HPDE6-E6E7 (cell line): ENCODE measurements at regions not wholly inside any gene's neighbourhood (a gene's known extent, or its start where the extent isn't known, plus 50 kb on each side); places are given as distances from the start of the nearest gene placed in this dataset.
"Not testable (repeated sequence)": the region's sequence is repeated elsewhere in the genome, so short reads cannot be mapped to it uniquely, and the experiment has no call there.

Experiments used
- DNase-seq: peaks from one replicate; pipeline ENCODE4 v3.0.0; 2011; ENCODE audit warnings: missing footprints; ENCODE audit errors: extremely low spot score

GRCh38 chr11:130979386-130979972, 63.2 kb upstream of the SNX19 start:
- peak; percentile 15 for DNase-seq

GRCh38 chr11:130980071-130980862, 64.0 kb upstream of the SNX19 start:
- no peak for DNase-seq

GRCh38 chr11:130984241-130984640, 68.0 kb upstream of the SNX19 start:
- DNase-seq, result not testable (repeated sequence)

GRCh38 chr11:130992788-130993187, 76.5 kb upstream of the SNX19 start:
- no peak for DNase-seq

GRCh38 chr11:130994043-130994442, 77.8 kb upstream of the SNX19 start:
- no peak for DNase-seq

DNA sequence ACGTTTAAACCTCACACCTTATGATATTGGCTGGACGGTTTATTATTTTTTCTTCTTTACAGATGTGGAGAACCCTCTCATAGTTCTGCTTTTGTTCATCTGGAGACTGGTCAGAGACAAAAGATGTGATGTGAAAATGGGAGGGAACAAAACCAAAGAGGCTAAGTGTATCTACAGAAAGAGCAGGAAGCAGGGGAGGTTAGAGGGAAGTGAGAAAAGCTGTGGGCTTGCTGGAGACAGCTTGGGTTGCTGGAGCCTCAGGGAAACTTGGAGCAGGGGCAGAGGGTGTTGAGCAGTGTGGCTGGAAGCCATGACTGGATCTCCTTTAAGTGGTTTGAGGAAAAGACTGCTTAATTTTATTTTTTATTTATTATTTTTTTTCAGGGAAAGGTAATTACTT, 79.0 kb upstream of the SNX19 start:
- DNase-seq, result no peak

GRCh38 chr11:130997278-130997677, 81.0 kb upstream of the SNX19 start:
- DNase-seq, result no peak

DNA sequence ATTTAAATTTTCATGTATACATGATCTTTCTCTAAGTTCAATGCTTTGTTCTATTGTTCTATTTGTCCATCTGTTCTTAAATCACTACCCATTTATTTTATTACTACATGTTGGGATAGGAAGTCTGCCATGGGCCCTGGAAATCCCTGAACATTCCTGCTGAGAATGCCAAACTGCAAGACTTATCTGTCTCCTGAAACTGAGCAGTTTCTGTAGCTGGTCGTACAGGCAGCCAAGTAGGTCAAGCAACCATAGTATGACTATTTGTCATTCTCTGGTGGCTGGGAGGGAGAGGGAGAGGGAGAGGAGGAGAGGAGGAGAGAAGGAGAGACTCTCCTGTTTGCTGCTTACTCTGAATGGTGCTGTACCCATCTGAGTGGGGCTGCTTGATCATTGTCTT, 82.8 kb upstream of the SNX19 start:
- DNase-seq, result no peak

DNA sequence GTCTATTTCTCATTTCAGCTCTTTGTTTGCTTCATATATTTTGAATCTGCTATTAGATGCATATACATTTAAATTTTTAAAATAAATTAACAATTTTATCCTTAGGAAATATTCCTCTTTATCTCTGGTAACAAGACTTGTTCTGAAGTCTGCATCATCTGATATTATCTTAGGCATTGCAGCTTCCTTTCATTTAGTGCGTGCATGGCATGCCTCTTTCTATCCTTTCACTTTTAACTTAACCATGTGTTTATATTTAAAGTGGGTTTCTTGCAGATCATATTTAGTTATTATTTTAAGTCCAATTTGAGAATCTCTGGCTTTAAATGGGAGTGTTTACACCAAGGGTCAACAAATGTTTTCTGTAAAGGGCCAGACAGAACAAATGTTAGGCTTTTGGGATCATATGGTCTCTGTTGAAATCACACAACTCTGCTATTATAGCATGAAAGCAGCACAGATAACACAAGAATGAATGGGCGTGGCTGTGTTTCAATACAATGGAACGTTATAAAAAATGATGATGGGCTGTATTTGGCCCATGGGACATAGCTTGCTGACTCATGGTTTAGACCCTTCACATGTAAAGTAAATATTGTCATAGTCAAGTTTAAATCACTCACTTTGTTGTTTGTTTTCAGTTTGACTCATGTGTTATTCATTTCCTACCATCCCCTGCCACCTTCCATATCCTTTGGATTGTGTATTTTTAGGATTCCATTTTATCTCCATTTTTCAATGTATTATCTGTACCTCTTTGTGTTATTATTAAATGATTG, 83.9 kb upstream of the SNX19 start:
- peak; percentile 58 for DNase-seq

- peak; percentile 67 for DNase-seq
Observed at GRCh38 chr11:131002145-131002544, 85.9 kb upstream of the SNX19 start.

DNA sequence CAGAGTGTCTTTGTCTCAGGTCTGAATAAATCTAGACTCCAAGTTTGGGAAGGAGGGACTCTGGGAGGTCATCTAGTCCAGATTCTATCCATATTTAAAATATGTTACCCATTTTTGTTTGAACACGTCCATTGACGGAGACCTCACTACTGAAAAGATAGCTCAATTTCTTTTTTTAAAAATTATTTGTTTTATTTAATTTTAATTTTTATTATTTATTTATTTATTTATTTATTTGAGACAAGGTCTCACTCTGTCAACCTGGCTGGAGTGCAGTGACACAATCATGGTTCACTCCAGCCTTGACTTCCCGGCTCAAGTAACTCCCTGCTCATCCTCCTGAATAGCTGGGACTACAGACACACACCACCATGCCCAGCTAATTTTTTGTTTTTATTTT, 89.5 kb upstream of the SNX19 start:
- no peak for DNase-seq

DNA sequence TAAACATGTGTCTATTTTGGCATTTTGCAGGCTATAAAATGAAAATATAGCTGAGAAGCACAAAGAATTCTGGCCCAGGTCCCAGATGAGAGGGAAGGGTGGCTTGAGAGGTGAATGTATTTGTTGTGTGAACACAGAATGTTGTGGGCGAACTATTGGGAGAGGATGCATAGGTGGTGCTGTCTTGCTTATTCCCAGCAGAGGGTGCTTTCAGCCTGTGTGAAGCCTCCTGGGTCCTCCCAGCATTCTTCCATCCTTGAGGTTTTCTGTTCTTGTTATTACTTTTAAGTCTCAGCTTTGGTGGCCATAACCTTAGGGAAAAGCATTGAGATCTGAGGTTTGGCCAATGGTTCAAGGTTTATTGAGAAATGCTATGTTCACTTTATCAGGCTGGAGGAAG, 108.7 kb upstream of the SNX19 start:
- DNase-seq, result peak; percentile 49

DNA sequence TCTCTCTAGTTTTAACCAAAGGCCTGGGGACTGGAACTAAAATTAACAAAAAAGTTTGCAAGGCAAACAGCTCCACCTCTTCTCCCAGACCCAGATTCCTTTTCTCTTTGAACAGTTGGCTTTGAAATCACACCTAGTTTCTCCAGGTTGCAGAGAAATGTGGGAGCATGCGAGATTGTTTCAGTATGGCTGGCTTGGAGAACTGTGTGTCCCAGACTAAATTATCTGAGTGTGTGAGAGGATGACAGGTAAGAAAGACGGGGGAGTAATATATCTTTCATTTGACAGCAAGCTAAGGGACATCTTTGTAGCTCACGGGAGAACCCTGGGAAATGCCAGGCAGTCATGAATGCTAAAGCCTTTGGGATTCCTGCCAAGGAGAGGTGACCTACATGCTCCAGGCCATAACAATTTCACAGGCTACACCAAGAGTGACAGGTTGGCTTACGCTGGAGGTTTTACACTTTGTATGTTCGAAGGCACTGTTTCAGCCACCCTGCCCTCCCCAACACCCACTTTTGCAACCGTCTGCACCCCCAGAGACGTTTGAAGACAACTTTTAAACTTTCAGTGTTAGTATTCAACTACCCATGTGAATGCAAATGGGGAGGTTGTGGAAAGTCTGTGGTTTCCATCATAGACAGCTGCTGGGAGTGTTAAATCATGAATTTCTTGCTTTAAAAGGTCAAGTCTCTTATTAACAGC, 109.3 kb upstream of the SNX19 start:
- DNase-seq, result no peak

GRCh38 chr11:131027491-131027890, 111.2 kb upstream of the SNX19 start:
- DNase-seq, result no peak

- DNase-seq, result peak; percentile 88
Observed at GRCh38 chr11:131033151-131033651, 116.9 kb upstream of the SNX19 start.

DNA sequence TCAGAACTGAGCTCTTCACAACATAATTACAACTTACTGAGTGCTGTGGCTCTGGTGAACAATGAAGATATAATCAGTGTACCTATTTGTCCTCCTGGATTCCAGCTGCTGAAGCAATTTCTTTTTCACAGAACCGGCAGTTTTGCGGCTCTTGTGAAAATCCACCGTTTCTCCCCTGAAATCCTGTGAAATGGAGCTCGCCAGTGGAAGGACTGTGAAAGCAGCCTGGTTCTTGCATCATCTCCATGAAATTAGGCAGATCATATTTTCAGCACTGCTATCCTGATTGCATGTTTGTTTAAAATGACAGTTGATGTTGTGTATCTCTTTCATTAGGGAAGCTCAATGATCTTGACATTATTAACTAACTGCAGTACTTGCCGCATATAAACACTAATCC, 120.2 kb upstream of the SNX19 start:
- DNase-seq, result no peak

DNA sequence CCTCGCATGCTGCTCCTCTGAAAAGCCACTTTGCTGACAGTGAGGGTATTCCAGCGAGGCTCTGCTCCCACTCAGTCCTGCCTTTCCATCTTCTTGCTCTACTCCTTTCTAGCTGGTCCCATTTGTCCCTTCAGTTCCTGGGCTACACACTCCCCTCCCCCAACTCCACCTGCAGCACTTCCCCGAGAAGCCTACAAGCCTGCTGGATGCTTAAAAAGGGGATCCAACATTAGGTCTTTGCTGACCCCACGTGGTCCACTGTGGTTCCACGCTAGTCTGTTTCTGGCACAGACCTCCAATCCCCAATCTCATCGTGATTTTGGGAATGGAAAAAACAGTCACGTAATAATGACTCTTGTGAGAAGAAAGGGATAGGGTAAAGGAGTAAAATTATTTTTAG, 121.6 kb upstream of the SNX19 start:
- no peak for DNase-seq

GRCh38 chr11:131038597-131038996, 122.3 kb upstream of the SNX19 start:
- peak; percentile 19 for DNase-seq

DNA sequence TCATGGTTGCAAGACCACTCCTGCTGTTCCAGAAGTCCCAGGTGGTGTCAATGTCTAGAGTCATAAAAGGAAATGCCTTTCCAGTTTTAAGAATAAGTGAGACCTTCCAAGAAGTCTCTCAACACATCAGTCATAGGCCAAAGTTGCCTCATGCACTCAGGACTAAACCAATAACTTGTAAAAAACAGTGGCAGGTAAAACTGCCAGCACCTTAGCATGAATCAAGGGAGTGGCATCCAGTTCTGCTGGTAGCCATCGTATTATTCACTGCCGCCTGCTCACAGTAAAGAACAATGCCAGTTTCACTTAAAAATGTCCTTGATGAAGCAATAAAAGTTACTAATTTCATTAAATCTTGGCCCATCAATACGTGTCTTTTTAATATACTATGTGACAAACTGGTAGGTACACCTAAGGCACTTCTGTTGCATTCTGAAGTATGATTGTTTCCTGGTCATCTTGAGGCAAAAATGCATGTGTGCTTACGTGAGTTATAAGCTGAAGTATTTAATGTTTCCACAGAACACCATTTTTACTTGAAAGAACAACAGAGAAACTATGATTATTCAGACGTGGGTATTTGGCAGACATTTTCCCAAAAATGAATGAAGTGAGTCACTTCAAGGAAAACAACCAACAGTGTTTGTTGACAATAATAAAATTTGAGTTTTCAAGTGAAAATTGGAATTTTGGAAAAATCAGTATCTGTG, 125.2 kb upstream of the SNX19 start:
- peak; percentile 35 for DNase-seq

DNA sequence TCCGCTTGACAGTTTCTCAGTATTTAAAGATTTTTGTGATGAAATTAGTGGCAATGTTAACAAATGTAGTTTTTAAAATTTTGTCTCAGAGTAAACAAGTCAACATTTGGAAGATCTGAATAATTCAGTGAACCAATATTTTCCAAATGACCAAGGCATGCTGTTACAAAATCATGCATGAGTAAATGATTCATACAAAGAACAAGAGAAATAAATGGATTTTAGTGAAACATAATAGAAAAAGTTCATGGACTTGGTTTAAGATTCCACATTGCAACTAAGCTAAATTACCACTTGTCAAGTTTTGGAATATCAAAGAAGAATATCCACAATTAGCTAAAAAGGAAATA, 125.7 kb upstream of the SNX19 start:
- no peak for DNase-seq

- no peak for DNase-seq
Observed at GRCh38 chr11:131043251-131043650, 127.0 kb upstream of the SNX19 start.
